Karpas-422 (cell line): ENCODE measurements at regions not wholly inside any gene's neighbourhood (a gene's known extent, or its start where the extent isn't known, plus 50 kb on each side); places are given as distances from the start of the nearest gene placed in this dataset.

Experiments used
- DNase-seq: peaks from one replicate; pipeline ENCODE4 v3.0.0-alpha.2; 2015
- H2AFZ ChIP-seq: fragments of 200-600 bp; sonication (generic); 2 replicates; pipeline ENCODE4 v1.6.1; 2014; ENCODE audit warnings: antibody characterized with exemption, low read length, mixed read lengths
- H3K27ac ChIP-seq: fragments of 200-600 bp; sonication (generic); 2 replicates; pipeline ENCODE4 v1.5.1; 2014; ENCODE audit warnings: mild to moderate bottlenecking, low read length, moderate library complexity
- H3K27me3 ChIP-seq: fragments of 200-600 bp; sonication (generic); 2 replicates; pipeline ENCODE4 v1.6.1; 2014; ENCODE audit warnings: low read length, mixed read lengths
- H3K36me3 ChIP-seq: fragments of 200-600 bp; sonication (generic); 2 replicates; pipeline ENCODE4 v1.6.1; 2014; ENCODE audit warnings: low read length, mixed read lengths; ENCODE audit not compliant: insufficient read depth
- H3K4me1 ChIP-seq: fragments of 200-600 bp; sonication (generic); 2 replicates; pipeline ENCODE4 v1.6.1; 2014; ENCODE audit warnings: mild to moderate bottlenecking, low read length, mixed read lengths
- H3K4me2 ChIP-seq: fragments of 200-600 bp; sonication (generic); 2 replicates; pipeline ENCODE4 v1.6.1; 2014; ENCODE audit warnings: low read length, low read depth, mild to moderate bottlenecking; ENCODE audit not compliant: poor library complexity, severe bottlenecking
- H3K4me3 ChIP-seq: fragments of 200-600 bp; sonication (generic); 2 replicates; pipeline ENCODE4 v1.5.1; 2014; ENCODE audit warnings: mild to moderate bottlenecking, antibody characterized with exemption, low read length, mixed read lengths
- H3K79me2 ChIP-seq: fragments of 200-600 bp; sonication (generic); 2 replicates; pipeline ENCODE4 v1.6.1; 2014; ENCODE audit warnings: mild to moderate bottlenecking, low read length, mixed read lengths
- H3K9ac ChIP-seq: fragments of 200-600 bp; sonication (generic); 2 replicates; pipeline ENCODE4 v1.6.0; 2014; ENCODE audit warnings: low read length
- H3K9me2 ChIP-seq: fragments of 200-600 bp; sonication (generic), shearing (Covaris generic); replicated peaks from 2 replicates; pipeline ENCODE4 v1.6.0; 2014; ENCODE audit warnings: mild to moderate bottlenecking, low read length, moderate library complexity; ENCODE audit not compliant: insufficient read depth
- H3K9me3 ChIP-seq: fragments of 300-700, 200-600 bp; sonication (generic); 2 replicates; pipeline ENCODE4 v1.6.1; 2014; ENCODE audit warnings: low read length, mixed read lengths
- H4K20me1 ChIP-seq: fragments of 200-600 bp; sonication (generic); 2 replicates; pipeline ENCODE4 v1.6.1; 2014; ENCODE audit warnings: mild to moderate bottlenecking, antibody characterized with exemption, low read length, low read depth; ENCODE audit not compliant: insufficient read depth

GRCh38 chr3:59698091-59698490, 648.3 kb upstream of the CFAP20DC start:
- Histone ChIP-seq H4K20me1 (no peaks in the 10 kb centered on the region), H3K9me3 (no peaks in the 10 kb centered on the region), H3K27ac (no peak overlapping the region), H3K27me3 (no peaks in the 10 kb centered on the region), H3K4me2 (no peak overlapping the region), H3K4me3 (no peak overlapping the region), H3K9ac (no peak overlapping the region), H3K79me2 (no peaks in the 10 kb centered on the region), H3K4me1 (no peaks in the 10 kb centered on the region), H3K36me3 (no peaks in the 10 kb centered on the region), H2AFZ (no peak overlapping the region), H3K9me2 (no peaks in the 10 kb centered on the region)
- no peak for DNase-seq

- H3K9ac ChIP-seq: no peak overlapping the region
- no peaks in the 10 kb centered on the region for H3K9me2 ChIP-seq
- H3K9me3 ChIP-seq: no peaks in the 10 kb centered on the region
- no peak overlapping the region for H3K27ac ChIP-seq
- no peaks in the 10 kb centered on the region for H3K27me3 ChIP-seq
- no peak overlapping the region for H3K4me2 ChIP-seq
- no peak overlapping the region for H2AFZ ChIP-seq
- no peaks in the 10 kb centered on the region for H4K20me1 ChIP-seq
- DNase-seq: no peak
- H3K36me3 ChIP-seq: no peaks in the 10 kb centered on the region
- no peaks in the 10 kb centered on the region for H3K4me1 ChIP-seq
- no peaks in the 10 kb centered on the region for H3K79me2 ChIP-seq
- H3K4me3 ChIP-seq: no peak overlapping the region
These were observed 647.0 kb upstream of the CFAP20DC start for GRCh38 chr3:59696783-59697182.

DNA sequence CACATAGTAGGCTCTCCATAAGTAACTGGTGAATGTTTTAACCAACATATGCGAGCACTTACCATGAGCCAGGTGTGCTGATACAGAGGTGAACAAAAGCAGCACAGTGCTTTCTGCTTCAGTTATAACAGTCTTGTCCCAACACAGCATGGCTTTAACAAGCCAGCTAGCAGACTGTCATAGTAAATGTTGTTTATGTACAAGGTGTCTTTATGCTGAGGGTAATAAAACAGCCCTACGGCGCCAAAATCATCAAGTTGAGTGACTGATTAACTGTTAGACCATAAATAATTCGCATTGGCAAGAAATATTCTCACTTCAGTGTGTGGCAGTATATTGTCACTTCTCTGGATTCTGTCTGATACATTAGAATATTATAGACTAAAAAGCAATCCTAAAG, 646.0 kb upstream of the CFAP20DC start:
- no peaks in the 10 kb centered on the region for H3K4me1 ChIP-seq

DNA sequence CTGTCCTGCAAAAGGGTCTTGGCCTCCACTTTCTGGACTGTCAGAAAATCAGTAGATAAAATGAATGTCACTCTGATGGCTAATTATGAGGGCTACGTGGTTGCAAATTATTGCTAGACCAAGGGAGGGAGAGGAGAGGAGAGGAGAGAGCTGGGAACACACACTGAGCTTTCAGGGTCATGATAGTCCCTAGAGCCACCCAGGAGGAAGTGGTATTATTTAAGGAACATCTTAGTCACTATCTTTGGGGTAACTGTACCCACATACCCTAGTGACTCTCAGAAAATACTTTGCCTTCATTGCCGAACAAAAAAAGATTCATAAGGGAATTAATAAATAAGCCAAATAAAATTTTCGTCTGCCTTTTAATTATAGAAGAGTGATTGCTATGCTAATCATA, 642.3 kb upstream of the CFAP20DC start:
- Histone ChIP-seq H3K27me3 (no peaks in the 10 kb centered on the region), H3K4me1 (no peaks in the 10 kb centered on the region), H4K20me1 (no peaks in the 10 kb centered on the region), H3K36me3 (no peaks in the 10 kb centered on the region), H2AFZ (no peak overlapping the region), H3K9me3 (no peaks in the 10 kb centered on the region), H3K4me3 (no peak overlapping the region), H3K27ac (no peak overlapping the region), H3K79me2 (no peaks in the 10 kb centered on the region), H3K9me2 (no peaks in the 10 kb centered on the region), H3K4me2 (no peak overlapping the region), H3K9ac (no peak overlapping the region)
- no peak for DNase-seq

More for the DNA sequence above, 646.0 kb upstream of the CFAP20DC start:
- no peaks in the 10 kb centered on the region for H3K79me2 ChIP-seq
- H3K27me3 ChIP-seq: no peaks in the 10 kb centered on the region
- no peak overlapping the region for H3K27ac ChIP-seq
- no peaks in the 10 kb centered on the region for H3K36me3 ChIP-seq
- H2AFZ ChIP-seq: no peak overlapping the region
- no peaks in the 10 kb centered on the region for H4K20me1 ChIP-seq
- no peak overlapping the region for H3K4me2 ChIP-seq
- H3K9me3 ChIP-seq: no peaks in the 10 kb centered on the region
- DNase-seq: no peak
- no peak overlapping the region for H3K9ac ChIP-seq
- H3K9me2 ChIP-seq: no peaks in the 10 kb centered on the region
- no peak overlapping the region for H3K4me3 ChIP-seq

DNA sequence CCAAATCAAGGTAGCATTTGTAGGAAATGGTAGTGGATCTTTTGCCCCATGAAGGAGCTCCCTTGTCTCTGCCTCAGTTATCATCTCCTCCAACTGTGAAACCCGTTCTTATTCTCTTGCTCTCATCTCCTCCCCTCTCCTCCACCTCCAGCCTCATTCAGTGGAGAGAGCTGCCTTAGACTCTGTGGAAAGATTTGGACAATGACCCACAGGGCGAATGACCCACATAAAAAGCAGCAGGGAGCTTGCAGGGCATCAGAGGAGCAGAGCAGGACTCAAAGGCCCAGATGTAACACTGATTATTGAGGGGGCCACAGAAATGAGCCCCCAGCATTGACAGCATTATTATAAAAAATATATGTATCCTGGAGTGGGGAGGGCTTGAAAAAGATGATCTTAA, 641.1 kb upstream of the CFAP20DC start:
- Histone ChIP-seq H3K36me3 (no peaks in the 10 kb centered on the region), H3K9me3 (no peaks in the 10 kb centered on the region), H3K4me3 (no peak overlapping the region), H3K9ac (no peak overlapping the region), H3K4me2 (no peak overlapping the region), H3K9me2 (no peaks in the 10 kb centered on the region), H3K79me2 (no peaks in the 10 kb centered on the region), H2AFZ (no peak overlapping the region), H3K4me1 (no peaks in the 10 kb centered on the region), H3K27me3 (no peaks in the 10 kb centered on the region), H4K20me1 (no peaks in the 10 kb centered on the region), H3K27ac (no peak overlapping the region)
- no peak for DNase-seq

DNA sequence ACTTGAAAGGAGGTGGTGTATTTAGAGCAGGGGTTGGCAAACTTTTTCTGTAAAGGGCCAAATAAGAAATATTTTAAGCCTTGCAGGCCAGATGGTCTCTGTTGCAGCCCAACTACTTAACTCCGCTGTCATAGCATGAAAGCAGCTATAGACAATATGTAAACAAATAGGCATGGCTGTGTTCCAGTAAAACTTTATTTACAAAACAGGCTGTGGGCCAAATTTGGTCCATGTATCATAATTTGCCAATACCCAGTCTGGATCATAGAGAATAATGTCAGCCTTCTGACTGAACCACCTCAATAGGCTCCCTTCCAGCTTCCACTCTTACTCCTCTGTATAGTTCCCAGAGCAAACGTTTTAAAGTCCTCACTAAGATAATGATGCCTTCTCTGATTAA, 638.8 kb upstream of the CFAP20DC start:
- no peak overlapping the region for H3K4me2 ChIP-seq
- H3K4me3 ChIP-seq: no peak overlapping the region
- H3K9me2 ChIP-seq: no peaks in the 10 kb centered on the region
- no peak for DNase-seq
- no peaks in the 10 kb centered on the region for H3K4me1 ChIP-seq
- H3K27ac ChIP-seq: no peak overlapping the region
- no peak overlapping the region for H2AFZ ChIP-seq
- H4K20me1 ChIP-seq: no peaks in the 10 kb centered on the region
- H3K9me3 ChIP-seq: no peaks in the 10 kb centered on the region
- no peak overlapping the region for H3K9ac ChIP-seq
- H3K36me3 ChIP-seq: no peaks in the 10 kb centered on the region
- no peaks in the 10 kb centered on the region for H3K27me3 ChIP-seq
- no peaks in the 10 kb centered on the region for H3K79me2 ChIP-seq

DNA sequence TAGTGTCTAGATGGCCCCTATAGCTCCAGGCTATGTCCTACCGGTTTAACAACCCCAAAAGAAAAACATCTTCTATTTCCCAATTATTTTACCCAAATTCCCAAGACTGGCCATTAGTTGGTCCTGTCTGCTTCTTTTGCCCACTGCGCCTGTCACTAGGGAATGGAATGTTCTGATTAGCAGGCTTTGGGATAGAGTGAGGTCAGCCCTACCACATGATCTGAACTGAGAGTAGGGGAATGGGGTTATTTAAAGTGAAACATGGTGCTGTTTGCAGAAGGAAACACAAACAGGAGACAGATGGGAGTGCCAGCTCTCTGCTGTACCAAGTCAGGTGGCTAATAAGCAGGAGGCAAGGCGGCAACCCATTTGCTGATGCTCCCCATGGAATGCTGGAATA, 635.6 kb upstream of the CFAP20DC start:
- H4K20me1 ChIP-seq: no peaks in the 10 kb centered on the region
- H3K9me3 ChIP-seq: no peaks in the 10 kb centered on the region
- no peak overlapping the region for H3K4me2 ChIP-seq
- no peak overlapping the region for H3K27ac ChIP-seq
- no peak overlapping the region for H3K4me3 ChIP-seq
- H3K4me1 ChIP-seq: no peaks in the 10 kb centered on the region
- no peaks in the 10 kb centered on the region for H3K27me3 ChIP-seq
- no peaks in the 10 kb centered on the region for H3K9me2 ChIP-seq
- H3K79me2 ChIP-seq: no peaks in the 10 kb centered on the region
- no peak for DNase-seq
- no peak overlapping the region for H2AFZ ChIP-seq
- no peak overlapping the region for H3K9ac ChIP-seq
- H3K36me3 ChIP-seq: no peaks in the 10 kb centered on the region

DNA sequence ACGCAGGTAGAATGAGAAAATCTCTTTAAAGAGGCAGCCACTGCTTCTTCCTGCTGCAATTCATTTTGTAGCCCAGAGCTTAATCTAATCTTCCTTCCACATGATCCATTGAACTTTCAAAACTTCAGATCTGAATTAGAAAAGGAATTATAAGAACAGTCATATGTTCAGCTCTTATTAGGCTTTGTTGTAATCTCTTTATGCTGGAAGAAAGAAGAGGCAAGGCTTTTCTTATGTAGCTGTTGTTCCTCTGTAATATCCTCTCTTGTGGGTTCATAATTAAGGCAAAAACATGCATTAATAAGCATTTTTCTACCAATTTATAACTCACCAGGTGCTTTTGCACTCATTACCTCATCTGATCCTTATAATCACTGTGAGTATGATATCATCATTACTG, 634.9 kb upstream of the CFAP20DC start:
- DNase-seq: no peak
- no peak overlapping the region for H2AFZ ChIP-seq
- no peaks in the 10 kb centered on the region for H3K9me2 ChIP-seq
- H3K4me3 ChIP-seq: no peak overlapping the region
- no peaks in the 10 kb centered on the region for H3K4me1 ChIP-seq
- no peaks in the 10 kb centered on the region for H3K79me2 ChIP-seq
- no peak overlapping the region for H3K4me2 ChIP-seq
- no peak overlapping the region for H3K27ac ChIP-seq
- H3K27me3 ChIP-seq: no peaks in the 10 kb centered on the region
- no peaks in the 10 kb centered on the region for H3K36me3 ChIP-seq
- H3K9ac ChIP-seq: no peak overlapping the region
- no peaks in the 10 kb centered on the region for H3K9me3 ChIP-seq
- no peaks in the 10 kb centered on the region for H4K20me1 ChIP-seq

GRCh38 chr3:59680919-59681318, 631.1 kb upstream of the CFAP20DC start:
- Histone ChIP-seq H4K20me1 (no peaks in the 10 kb centered on the region), H3K27ac (no peak overlapping the region), H2AFZ (no peak overlapping the region), H3K4me3 (no peak overlapping the region), H3K9ac (no peak overlapping the region), H3K9me2 (no peaks in the 10 kb centered on the region), H3K4me2 (no peak overlapping the region), H3K9me3 (no peaks in the 10 kb centered on the region), H3K27me3 (no peaks in the 10 kb centered on the region), H3K79me2 (no peaks in the 10 kb centered on the region), H3K4me1 (no peaks in the 10 kb centered on the region), H3K36me3 (no peaks in the 10 kb centered on the region)
- DNase-seq: no peak
